Neural crest cell (in vitro differentiated cells): ENCODE measurements at regions not wholly inside any gene's neighbourhood (a gene's known extent, or its start where the extent isn't known, plus 50 kb on each side); places are given as distances from the start of the nearest gene placed in this dataset.

Experiments used
- DNase-seq: peaks from one replicate; pipeline ENCODE4 v3.0.0; 2021; ENCODE audit warnings: low read depth, mixed read lengths, low spot score
- H3K27ac Mint-ChIP-seq: one replicate; pipeline ENCODE4 v1.8.0; 2021; ENCODE audit warnings: mild to moderate bottlenecking, mixed read lengths; ENCODE audit not compliant: unreplicated experiment
- H3K27me3 Mint-ChIP-seq: 2 replicates; pipeline ENCODE4 v1.8.0; 2021; ENCODE audit warnings: low read depth, mild to moderate bottlenecking, mixed read lengths
- H3K36me3 Mint-ChIP-seq: 2 replicates; pipeline ENCODE4 v1.8.0; 2021; ENCODE audit warnings: low read depth, mild to moderate bottlenecking, mixed read lengths
- H3K4me1 Mint-ChIP-seq: 2 replicates; pipeline ENCODE4 v1.8.0; 2021; ENCODE audit warnings: mixed read lengths
- H3K4me3 Mint-ChIP-seq: one replicate; pipeline ENCODE4 v1.8.0; 2021; ENCODE audit warnings: mild to moderate bottlenecking, mixed read lengths
- H3K9me3 Mint-ChIP-seq: 2 replicates; pipeline ENCODE4 v1.8.0; 2021; ENCODE audit warnings: mixed read lengths
- TF ChIP-seq, protein P1 (sequence below): fragments of 200-600 bp; sonication (generic); conservative IDR thresholded peaks from 2 replicates; pipeline ENCODE4 v1.5.0; 2021; ENCODE audit warnings: antibody characterized with exemption, mild to moderate bottlenecking

DNA sequence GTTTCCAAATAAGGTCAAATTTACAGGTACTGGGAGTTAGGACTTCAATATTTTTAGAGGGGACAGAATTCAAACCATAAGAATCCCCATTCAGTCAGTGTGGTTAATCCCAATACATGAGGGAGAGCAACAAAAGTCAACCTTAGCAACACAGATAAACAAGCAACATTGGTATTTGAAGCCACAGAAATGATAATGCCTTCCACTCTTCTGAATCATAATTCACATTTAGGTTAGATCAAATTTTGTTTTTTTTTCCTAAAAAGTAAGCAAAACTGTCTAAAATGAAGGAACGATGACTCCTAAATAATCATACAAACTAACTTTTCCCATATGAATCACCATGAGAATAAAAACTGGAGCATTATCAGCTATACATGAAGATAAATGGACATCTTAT, 246.0 kb upstream of the TENT5A start:
- Mint-ChIP-seq H3K4me3 (no peak overlapping the region), H3K27ac (no peak overlapping the region), H3K36me3 (no peaks in the 10 kb centered on the region), H3K27me3 (no peaks in the 10 kb centered on the region), H3K9me3 (no peaks in the 10 kb centered on the region), H3K4me1 (peaks cover 23% of the 10 kb centered on the region)
- TF ChIP-seq, protein P1, sequence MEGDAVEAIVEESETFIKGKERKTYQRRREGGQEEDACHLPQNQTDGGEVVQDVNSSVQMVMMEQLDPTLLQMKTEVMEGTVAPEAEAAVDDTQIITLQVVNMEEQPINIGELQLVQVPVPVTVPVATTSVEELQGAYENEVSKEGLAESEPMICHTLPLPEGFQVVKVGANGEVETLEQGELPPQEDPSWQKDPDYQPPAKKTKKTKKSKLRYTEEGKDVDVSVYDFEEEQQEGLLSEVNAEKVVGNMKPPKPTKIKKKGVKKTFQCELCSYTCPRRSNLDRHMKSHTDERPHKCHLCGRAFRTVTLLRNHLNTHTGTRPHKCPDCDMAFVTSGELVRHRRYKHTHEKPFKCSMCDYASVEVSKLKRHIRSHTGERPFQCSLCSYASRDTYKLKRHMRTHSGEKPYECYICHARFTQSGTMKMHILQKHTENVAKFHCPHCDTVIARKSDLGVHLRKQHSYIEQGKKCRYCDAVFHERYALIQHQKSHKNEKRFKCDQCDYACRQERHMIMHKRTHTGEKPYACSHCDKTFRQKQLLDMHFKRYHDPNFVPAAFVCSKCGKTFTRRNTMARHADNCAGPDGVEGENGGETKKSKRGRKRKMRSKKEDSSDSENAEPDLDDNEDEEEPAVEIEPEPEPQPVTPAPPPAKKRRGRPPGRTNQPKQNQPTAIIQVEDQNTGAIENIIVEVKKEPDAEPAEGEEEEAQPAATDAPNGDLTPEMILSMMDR: no peak
- no peak for DNase-seq

DNA sequence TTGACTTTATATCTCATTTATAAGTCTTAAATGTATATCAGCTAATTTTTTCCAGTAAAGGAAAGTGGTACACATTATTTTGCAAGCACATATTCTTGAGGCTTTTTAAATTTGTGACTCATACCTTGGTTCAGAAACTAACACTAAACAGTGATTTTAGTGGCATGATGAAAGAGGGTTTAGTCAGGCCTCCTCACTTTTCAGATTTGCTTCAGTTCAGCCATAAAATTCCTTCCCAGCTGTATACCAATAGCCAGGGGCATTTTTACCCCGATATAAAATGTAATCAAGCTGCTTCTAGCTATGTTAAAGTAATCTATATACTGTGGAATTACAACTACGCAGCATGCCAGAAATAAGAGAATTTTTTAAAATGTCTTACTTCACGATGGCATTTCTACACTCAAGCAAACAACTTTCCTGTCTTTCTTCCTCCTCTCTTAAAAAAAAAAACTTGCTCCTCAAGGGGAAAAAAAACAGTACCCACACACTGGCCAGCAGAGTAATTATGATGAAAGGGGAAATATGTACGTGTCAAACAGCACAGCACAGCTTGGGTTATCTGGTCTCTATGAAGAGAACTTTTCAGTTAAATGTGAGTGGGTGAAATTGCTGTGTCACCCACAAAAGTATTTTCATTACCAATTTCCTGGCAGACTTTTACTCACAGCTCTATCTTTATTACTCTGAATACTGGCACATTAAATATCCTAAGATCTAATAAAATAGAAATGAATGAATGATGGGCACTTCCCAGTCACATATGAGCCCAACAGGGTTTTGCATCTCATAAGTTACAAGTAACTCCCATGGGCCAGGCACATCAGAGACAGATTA, 244.8 kb upstream of the TENT5A start:
- no peak for DNase-seq
- H3K4me1 Mint-ChIP-seq: peaks cover 23% of the 10 kb centered on the region
- TF ChIP-seq, protein P1: no peak
- H3K9me3 Mint-ChIP-seq: no peaks in the 10 kb centered on the region
- H3K36me3 Mint-ChIP-seq: no peaks in the 10 kb centered on the region
- H3K27ac Mint-ChIP-seq: peak overlapping the region; percentile 23
- H3K27me3 Mint-ChIP-seq: no peaks in the 10 kb centered on the region
- no peak overlapping the region for H3K4me3 Mint-ChIP-seq

DNA sequence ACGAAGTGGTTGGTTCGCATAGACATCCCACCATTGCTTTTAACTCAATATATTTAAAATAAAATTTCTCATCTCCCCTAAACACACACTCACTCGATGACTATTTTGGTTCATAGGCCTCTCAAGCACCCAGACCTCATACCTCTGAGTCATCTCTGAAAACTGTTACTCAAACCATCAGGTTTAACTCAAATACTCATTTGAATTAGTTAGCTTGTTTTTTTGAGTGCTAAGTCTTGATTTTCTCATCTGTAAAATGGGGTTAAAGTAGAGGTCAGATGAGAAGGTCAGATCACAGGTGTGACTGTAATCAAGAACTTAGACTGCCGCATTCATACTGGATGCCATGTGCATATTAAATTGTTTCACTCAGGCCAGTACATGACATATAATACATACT, 243.9 kb upstream of the TENT5A start:
- TF ChIP-seq, protein P1: no peak
- Mint-ChIP-seq H3K27me3 (no peaks in the 10 kb centered on the region), H3K4me1 (peaks cover 23% of the 10 kb centered on the region), H3K4me3 (no peak overlapping the region), H3K9me3 (no peaks in the 10 kb centered on the region), H3K27ac (no peak overlapping the region), H3K36me3 (no peaks in the 10 kb centered on the region)
- DNase-seq: no peak

DNA sequence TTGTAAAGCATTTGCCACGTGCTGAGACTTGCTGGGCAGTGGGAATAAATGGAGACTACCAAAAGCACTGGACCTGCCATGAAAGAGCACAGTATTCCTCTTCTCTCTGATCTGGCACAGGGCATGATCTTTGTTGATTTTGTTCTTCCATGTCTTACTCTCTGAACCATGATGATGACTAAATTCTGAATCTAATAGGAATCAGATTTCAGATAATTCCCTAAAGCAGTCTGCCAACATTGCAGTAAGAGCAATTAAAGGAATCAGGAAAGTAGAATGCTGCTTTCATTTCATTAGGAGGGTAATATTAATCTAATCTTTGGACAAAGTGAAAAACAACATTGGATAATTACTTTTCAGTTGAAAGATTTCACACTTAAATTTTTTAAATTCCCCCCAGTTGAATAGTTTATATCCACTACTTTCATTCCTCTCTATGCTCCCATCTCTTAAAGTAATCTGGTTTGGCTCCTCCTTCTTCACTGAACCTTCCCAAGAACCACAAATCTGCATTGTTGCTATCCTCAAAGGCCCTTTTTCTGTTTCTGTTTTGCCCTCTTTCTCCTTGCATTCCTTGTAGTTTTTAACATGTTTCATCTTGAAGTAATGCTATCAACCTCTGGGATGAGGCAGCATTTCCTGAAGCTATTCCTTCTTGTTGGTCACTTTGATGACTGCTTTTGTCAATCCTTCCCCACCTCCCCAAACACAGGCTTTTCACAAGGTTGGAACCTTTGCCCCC, 243.2 kb upstream of the TENT5A start:
- H3K36me3 Mint-ChIP-seq: no peaks in the 10 kb centered on the region
- H3K4me1 Mint-ChIP-seq: peaks cover 16% of the 10 kb centered on the region
- no peak overlapping the region for H3K27ac Mint-ChIP-seq
- H3K4me3 Mint-ChIP-seq: no peak overlapping the region
- H3K27me3 Mint-ChIP-seq: no peaks in the 10 kb centered on the region
- TF ChIP-seq, protein P1: no peak
- no peak for DNase-seq
- H3K9me3 Mint-ChIP-seq: no peaks in the 10 kb centered on the region

DNA sequence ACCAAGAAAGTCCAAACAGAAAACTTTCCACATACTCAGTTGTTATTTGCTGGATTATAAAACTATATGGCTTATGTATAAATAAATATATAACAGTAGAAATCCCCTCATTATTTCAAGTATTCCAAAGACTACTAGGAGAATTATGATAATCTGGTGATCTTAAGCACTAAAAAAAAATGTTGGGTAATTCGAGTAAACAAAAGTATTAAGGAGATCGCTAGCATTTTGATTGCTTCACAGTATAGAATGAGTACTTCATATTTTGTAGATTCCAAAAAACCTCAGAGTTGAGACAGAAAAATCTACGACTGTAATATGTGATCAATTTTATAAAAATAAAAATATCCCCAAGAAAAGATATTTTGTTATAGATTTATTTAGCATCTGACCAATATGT, 236.4 kb upstream of the TENT5A start:
- DNase-seq: no peak
- H3K9me3 Mint-ChIP-seq: peaks cover 8% of the 10 kb centered on the region
- no peaks in the 10 kb centered on the region for H3K27me3 Mint-ChIP-seq
- H3K36me3 Mint-ChIP-seq: no peaks in the 10 kb centered on the region
- H3K4me3 Mint-ChIP-seq: no peak overlapping the region
- no peaks in the 10 kb centered on the region for H3K4me1 Mint-ChIP-seq
- H3K27ac Mint-ChIP-seq: no peak overlapping the region
- TF ChIP-seq, protein P1: no peak
